Naive B cell (primary cell): ENCODE measurements at regions not wholly inside any gene's neighbourhood (a gene's known extent, or its start where the extent isn't known, plus 50 kb on each side); places are given as distances from the start of the nearest gene placed in this dataset.
A peak's percentile ranks its signal among the peaks of the same experiment; 100 is the strongest.

Experiments
- ATAC-seq, 2 donors: fragments of 150-1000 bp; cut with Tn5 transposase; 2 replicates each; pipeline ENCODE4 v1.10.0; 2021; ENCODE audit warnings: low read depth in 2 of 2, mild to moderate bottlenecking in 2 of 2, moderate library complexity in 2 of 2
- DNase-seq: peaks from one replicate; pipeline ENCODE4 v3.0.0; 2022
- H3K27ac Mint-ChIP-seq, 6 donors: one replicate each; pipeline ENCODE4 v1.8.0; 2020 to 2022; ENCODE audit warnings: mild to moderate bottlenecking in 6 of 6, mixed read lengths in 6 of 6, moderate library complexity in 5 of 6, inconsistent platforms in 2 of 6
- H3K27me3 Mint-ChIP-seq, 3 donors: one replicate each; pipeline ENCODE4 v1.8.0; 2021 to 2022; ENCODE audit warnings: mixed read lengths in 3 of 3, mild to moderate bottlenecking in 1 of 3
- H3K36me3 Mint-ChIP-seq, 2 donors: one replicate each; pipeline ENCODE4 v1.8.0; 2020 to 2022; ENCODE audit warnings: mixed read lengths in 2 of 2, inconsistent platforms in 1 of 2, mild to moderate bottlenecking in 1 of 2
- H3K4me1 Mint-ChIP-seq, 3 donors: one replicate each; pipeline ENCODE4 v1.8.0; 2020 to 2022; ENCODE audit warnings: mixed read lengths in 3 of 3, inconsistent platforms in 1 of 3, mild to moderate bottlenecking in 1 of 3, moderate library complexity in 1 of 3
- H3K4me3 Mint-ChIP-seq, 8 donors: one replicate each; pipeline ENCODE4 v1.8.0; 2020 to 2022; ENCODE audit warnings: mild to moderate bottlenecking in 8 of 8, mixed read lengths in 8 of 8, moderate library complexity in 8 of 8, inconsistent platforms in 2 of 8
- H3K9me3 Mint-ChIP-seq, 7 donors: one replicate each; pipeline ENCODE4 v1.8.0; 2020 to 2022; ENCODE audit warnings: mixed read lengths in 7 of 7, mild to moderate bottlenecking in 5 of 7, inconsistent platforms in 2 of 7, moderate library complexity in 1 of 7

DNA sequence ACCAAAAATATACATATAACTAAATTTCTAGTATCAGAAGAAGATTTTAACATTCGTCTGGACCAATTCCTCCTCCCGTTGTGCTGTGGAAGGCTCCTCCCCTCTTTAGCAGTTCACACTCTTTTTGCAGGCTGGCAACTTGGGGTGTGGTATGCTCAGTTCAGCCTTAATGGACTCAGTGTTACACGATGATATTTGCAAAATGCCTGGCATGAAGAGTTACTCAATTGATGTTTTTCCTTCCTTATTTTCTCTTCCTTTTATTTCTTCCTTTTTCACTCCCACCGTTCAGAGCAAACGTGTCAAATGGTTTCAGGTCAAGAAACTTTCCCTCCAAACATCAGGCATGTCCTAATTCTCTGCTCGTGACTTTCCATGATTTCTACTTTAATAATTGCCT is 248.3 kb downstream of the PHF14 start:
- Mint-ChIP-seq H3K36me3 (no peaks in the 10 kb centered on the region), H3K4me3 (no peak overlapping the region), H3K27me3 (no peaks in the 10 kb centered on the region), H3K27ac (peak overlapping the region in 1 of 6 donors; percentile 28), H3K4me1 (no peaks in the 10 kb centered on the region), H3K9me3 (peaks cover 0 to 7% (median 3%) of the 10 kb centered on the region in 7 donors)
- ATAC-seq: no peak
- DNase-seq: no peak

DNA sequence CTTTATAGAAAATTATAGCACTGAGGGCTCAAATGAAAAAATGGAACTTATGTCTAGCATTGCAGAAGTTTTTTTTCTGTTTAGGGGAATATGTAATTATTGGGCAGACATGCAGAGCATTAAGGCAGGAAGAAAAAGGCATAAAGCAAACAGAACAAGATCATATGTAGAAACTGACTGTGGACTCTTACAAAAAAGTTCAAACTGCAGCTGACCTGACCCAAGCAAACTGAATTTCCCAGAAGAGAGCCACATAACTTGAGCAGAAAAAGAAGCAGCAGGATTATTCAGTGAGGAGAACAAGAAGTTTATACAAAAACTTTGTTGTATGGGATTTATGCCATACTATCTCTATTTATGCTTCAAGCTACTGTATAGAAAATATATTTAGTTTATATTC is 250.9 kb downstream of the PHF14 start:
- no peak overlapping the region for H3K4me3 Mint-ChIP-seq
- no peak for ATAC-seq

DNA sequence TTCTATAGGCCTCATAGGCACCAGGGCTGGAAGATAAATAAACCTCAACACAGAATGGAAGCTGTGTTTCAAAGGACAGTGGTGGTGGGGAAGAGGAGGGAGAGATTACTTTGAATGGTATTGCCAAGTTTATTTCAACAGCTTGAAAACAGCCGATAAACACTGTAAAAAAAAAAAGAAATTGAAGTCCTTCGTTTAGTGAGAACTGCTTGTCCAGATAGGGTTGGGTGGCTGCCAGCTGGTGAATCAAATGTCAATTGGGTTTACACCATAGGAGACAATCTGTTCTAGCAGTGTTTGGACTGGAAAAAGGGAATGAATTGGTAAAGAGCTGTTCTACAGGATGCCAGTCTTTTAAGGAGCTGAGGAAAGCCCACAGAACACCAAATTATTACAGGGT is 254.8 kb downstream of the PHF14 start:
- H3K27me3 Mint-ChIP-seq: peaks cover 0 to 4% (median 0%) of the 10 kb centered on the region in 3 donors
- no peaks in the 10 kb centered on the region for H3K4me1 Mint-ChIP-seq
- no peaks in the 10 kb centered on the region for H3K9me3 Mint-ChIP-seq
- H3K4me3 Mint-ChIP-seq: no peak overlapping the region
- ATAC-seq: no peak
- H3K36me3 Mint-ChIP-seq: no peaks in the 10 kb centered on the region
- no peak for DNase-seq
- no peak overlapping the region for H3K27ac Mint-ChIP-seq

More for the DNA sequence above, 250.9 kb downstream of the PHF14 start:
- Mint-ChIP-seq H3K9me3 (peaks cover 0 to 3% (median 0%) of the 10 kb centered on the region in 7 donors), H3K27me3 (no peaks in the 10 kb centered on the region), H3K4me1 (no peaks in the 10 kb centered on the region), H3K27ac (no peak overlapping the region), H3K36me3 (no peaks in the 10 kb centered on the region)
- no peak for DNase-seq

DNA sequence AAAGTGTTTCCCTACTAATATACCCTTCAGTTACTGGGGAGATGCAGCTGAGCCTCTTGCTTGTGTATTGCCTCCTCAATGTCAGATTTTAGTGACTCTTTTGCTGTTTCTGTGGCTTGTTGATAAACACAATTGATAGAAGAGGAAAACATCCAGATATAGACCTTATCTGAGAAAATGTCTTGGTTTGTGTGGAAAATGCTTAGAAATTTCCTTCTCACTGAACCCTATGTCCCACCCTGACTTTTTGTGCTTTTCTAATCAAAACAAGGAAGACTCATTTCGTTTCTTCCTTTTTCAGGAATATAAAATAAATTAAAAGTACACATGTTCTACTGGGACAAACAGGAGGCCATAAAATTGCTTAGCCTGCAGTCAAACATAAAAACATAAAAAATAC is 257.5 kb downstream of the PHF14 start:
- ATAC-seq (no peak), DNase-seq (no peak)
- H3K4me1 Mint-ChIP-seq: no peaks in the 10 kb centered on the region
- H3K9me3 Mint-ChIP-seq: no peaks in the 10 kb centered on the region
- H3K27me3 Mint-ChIP-seq: peaks cover 0 to 4% (median 0%) of the 10 kb centered on the region in 3 donors
- H3K4me3 Mint-ChIP-seq: no peak overlapping the region
- no peaks in the 10 kb centered on the region for H3K36me3 Mint-ChIP-seq
- no peak overlapping the region for H3K27ac Mint-ChIP-seq

DNA sequence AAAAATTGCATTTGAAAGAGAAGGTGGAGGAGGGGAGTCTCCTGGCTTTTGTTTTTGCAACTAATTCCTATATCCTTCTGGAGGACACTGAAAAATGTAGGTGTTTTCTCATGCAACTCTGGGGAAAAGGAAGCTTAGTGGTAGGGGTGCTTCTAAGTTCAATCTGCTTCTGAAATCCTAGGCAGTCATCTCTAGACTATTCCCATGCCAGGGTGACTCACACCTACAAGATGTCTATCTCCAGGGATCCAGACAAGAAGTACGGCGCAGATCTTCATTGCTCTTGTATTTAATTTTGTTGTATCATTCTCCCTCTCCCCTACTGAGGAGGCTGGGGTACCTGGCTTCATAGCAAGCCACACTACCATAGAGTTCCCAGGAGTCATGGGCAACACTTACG is 258.8 kb downstream of the PHF14 start:
- no peak overlapping the region for H3K27ac Mint-ChIP-seq
- H3K4me3 Mint-ChIP-seq: no peak overlapping the region
- no peak for DNase-seq
- H3K9me3 Mint-ChIP-seq: no peaks in the 10 kb centered on the region
- H3K27me3 Mint-ChIP-seq: peaks cover 0 to 4% (median 0%) of the 10 kb centered on the region in 3 donors
- no peaks in the 10 kb centered on the region for H3K4me1 Mint-ChIP-seq
- no peak for ATAC-seq
- no peaks in the 10 kb centered on the region for H3K36me3 Mint-ChIP-seq

DNA sequence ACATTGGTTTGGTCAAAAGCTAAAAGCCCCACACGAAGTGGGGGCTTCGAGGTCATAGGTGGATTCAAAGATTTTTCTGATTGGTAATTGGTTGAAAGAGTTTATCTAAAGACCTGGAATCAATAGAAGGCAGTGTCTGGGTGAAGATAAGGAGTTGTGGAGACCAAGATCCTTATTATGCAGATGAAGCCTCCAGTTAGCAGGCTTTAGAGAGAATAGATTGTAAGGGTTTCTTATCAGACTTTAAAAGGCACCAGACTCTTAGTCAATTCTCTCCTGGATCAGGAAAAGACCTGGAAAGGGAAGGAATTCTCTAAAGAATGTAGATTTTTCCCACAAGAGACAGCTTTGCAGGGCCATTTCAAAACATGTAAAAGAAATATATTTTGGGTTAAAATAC is 260.2 kb downstream of the PHF14 start:
- H3K9me3 Mint-ChIP-seq: no peaks in the 10 kb centered on the region
- H3K4me1 Mint-ChIP-seq: no peaks in the 10 kb centered on the region
- no peak overlapping the region for H3K4me3 Mint-ChIP-seq
- H3K27me3 Mint-ChIP-seq: peaks cover 0 to 4% (median 0%) of the 10 kb centered on the region in 3 donors
- DNase-seq (no peak), ATAC-seq (no peak)
- H3K36me3 Mint-ChIP-seq: no peaks in the 10 kb centered on the region
- H3K27ac Mint-ChIP-seq: no peak overlapping the region

DNA sequence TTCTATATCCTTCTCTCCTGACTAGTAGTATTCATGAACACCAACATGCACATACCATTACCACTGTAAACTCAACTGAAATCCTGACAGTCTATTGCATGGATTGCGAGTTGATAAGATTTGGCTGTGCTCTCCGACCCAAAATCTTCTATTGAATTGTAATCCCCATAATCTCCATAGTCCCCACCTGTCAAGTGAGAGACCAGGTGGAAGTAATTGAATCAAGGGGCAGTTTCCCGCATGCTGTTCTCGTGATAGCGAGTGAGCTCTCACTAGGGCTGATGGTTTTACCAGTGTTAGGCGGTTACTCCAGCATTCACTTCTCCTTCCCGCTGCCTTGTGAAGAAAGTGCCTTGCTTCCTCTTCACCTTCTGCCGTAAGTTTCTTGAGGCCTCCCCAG is 261.8 kb downstream of the PHF14 start:
- Mint-ChIP-seq H3K4me3 (no peak overlapping the region), H3K4me1 (no peaks in the 10 kb centered on the region), H3K36me3 (no peaks in the 10 kb centered on the region), H3K27me3 (no peaks in the 10 kb centered on the region), H3K9me3 (no peaks in the 10 kb centered on the region), H3K27ac (no peak overlapping the region)
- DNase-seq (no peak), ATAC-seq (no peak)

DNA sequence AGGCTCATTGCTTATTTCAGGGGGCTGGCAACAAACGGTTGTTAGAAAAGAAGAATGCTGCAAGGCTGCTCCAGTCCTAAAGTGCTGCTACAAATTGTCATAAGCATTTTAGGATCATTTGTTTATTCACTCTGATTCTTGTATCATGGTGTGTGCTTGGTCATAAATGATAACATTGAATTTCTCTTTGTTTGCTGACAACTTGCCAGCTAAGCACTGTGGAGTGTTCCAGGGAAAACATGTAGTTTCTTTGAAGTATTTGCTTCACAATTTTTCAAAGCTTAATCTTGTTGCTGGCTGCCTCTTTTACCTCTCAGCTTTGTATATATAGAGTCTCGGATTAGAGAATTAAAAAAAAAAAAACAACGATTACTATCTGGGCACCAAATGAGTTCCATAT is 263.0 kb downstream of the PHF14 start:
- H3K4me1 Mint-ChIP-seq: no peaks in the 10 kb centered on the region
- H3K27ac Mint-ChIP-seq: no peak overlapping the region
- no peaks in the 10 kb centered on the region for H3K36me3 Mint-ChIP-seq
- no peak for DNase-seq
- no peak overlapping the region for H3K4me3 Mint-ChIP-seq
- H3K9me3 Mint-ChIP-seq: no peaks in the 10 kb centered on the region
- no peaks in the 10 kb centered on the region for H3K27me3 Mint-ChIP-seq
- no peak for ATAC-seq

DNA sequence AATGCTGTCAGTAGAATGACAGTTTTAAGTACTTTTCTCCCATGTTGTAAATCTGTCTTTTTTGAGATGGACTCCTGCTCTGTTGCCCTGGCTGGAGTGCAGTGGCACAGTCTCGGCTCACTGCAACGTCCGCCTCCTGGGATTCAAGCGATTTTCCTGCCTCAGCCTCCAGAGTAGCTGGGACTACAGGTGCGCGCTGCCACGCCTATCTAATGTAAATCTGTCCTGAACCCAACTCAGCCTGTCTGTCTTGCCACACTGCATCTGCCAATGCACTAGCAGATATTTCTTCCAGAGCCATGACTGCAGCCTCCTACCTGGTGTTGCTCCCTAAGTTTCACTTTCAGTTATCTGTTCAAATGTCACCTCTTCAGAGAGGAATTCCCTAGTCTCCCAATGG is 264.1 kb downstream of the PHF14 start:
- H3K36me3 Mint-ChIP-seq: no peaks in the 10 kb centered on the region
- H3K4me1 Mint-ChIP-seq: no peaks in the 10 kb centered on the region
- H3K9me3 Mint-ChIP-seq: no peaks in the 10 kb centered on the region
- ATAC-seq: no peak
- DNase-seq: no peak
- H3K27ac Mint-ChIP-seq: no peak overlapping the region
- no peaks in the 10 kb centered on the region for H3K27me3 Mint-ChIP-seq
- H3K4me3 Mint-ChIP-seq: no peak overlapping the region

DNA sequence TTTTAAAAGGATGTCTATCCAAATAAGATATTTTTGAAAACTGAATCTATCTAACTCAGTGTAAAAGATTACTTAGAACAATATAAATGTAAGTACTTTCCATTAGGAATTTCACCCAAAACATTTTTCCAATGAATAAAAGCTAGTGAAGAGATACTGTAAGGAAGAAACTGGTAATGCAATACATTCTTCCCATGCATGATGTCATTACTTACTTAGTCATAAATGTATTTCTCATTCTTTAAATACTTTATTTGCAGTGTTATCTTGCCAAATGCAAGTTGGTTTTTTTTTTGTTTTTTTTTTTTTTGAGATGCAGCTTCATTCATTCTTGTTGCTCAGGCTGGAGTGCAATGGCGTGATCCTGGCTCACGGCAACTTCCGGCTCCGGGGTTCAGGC is 265.6 kb downstream of the PHF14 start:
- Mint-ChIP-seq H3K27me3 (no peaks in the 10 kb centered on the region), H3K36me3 (no peaks in the 10 kb centered on the region), H3K9me3 (no peaks in the 10 kb centered on the region), H3K4me3 (no peak overlapping the region), H3K27ac (no peak overlapping the region), H3K4me1 (no peaks in the 10 kb centered on the region)
- ATAC-seq: no peak
- DNase-seq: no peak

DNA sequence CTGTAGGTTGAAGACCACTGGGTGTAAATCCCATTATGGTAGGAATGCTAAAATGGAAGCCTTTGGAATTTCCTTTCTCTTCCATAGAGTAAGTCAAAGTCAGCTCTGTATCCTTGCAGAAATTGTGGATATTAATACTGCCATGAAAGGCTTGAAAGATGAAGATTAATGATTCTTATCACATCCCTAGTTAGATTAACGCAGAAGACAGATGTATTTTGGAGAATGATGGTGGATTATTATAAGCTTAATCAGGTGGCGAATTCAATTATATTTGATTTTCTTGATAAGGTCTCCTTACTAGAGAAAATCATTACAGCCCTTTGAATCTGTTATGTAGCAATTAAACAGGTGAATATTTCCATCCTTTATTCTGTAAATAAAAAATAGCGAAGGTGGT is 270.1 kb downstream of the PHF14 start:
- Mint-ChIP-seq H3K27me3 (peaks cover 0 to 10% (median 0%) of the 10 kb centered on the region in 3 donors), H3K4me1 (no peaks in the 10 kb centered on the region), H3K4me3 (no peak overlapping the region), H3K9me3 (peaks cover 0 to 3% (median 0%) of the 10 kb centered on the region in 7 donors), H3K36me3 (no peaks in the 10 kb centered on the region), H3K27ac (no peak overlapping the region)
- ATAC-seq: no peak
- no peak for DNase-seq

DNA sequence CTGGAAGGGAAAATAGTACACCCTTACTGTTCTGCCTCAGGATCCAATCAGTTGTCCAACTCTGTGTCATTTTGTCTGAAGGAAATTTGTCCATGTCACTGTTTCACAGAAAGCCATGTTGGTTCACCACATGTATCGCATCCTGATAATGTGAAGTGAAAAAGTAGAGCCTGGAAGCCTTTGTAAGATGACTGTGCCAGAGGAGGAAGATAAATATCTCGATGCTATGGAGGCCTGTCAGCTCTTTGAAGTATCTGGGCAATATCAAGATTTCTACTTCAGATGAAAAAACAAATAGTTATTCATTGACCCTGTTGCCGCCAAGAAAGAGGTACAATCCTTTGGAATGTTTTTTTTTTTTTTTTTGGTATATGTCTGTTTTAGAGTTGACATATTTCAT is 270.5 kb downstream of the PHF14 start:
- no peaks in the 10 kb centered on the region for H3K36me3 Mint-ChIP-seq
- peaks cover 0 to 3% (median 0%) of the 10 kb centered on the region in 7 donors for H3K9me3 Mint-ChIP-seq
- no peak overlapping the region for H3K4me3 Mint-ChIP-seq
- ATAC-seq (no peak), DNase-seq (no peak)
- no peak overlapping the region for H3K27ac Mint-ChIP-seq
- peaks cover 0 to 10% (median 0%) of the 10 kb centered on the region in 3 donors for H3K27me3 Mint-ChIP-seq
- H3K4me1 Mint-ChIP-seq: no peaks in the 10 kb centered on the region

DNA sequence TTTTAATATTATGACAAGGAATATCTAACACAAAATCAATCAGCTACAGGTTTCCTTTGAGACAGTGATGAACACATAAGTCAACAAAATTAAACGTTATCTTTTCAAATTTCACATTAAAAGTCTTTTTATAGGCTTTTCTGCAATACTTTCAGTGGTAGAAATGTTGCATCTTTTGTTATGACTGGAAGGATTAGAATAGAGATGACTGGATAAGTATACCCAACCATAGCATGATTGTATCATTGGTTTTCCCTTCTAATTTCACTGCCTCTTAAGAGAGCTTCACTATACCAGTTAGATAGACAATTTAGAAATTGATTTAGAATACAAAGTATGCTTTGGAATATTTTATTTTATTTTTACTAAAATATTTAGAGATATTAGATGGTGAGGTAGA is 273.9 kb downstream of the PHF14 start:
- Mint-ChIP-seq H3K36me3 (no peaks in the 10 kb centered on the region), H3K4me3 (no peak overlapping the region), H3K27me3 (peaks cover 0 to 10% (median 0%) of the 10 kb centered on the region in 3 donors), H3K27ac (no peak overlapping the region), H3K9me3 (peaks cover 0 to 3% (median 0%) of the 10 kb centered on the region in 7 donors), H3K4me1 (no peaks in the 10 kb centered on the region)
- DNase-seq (no peak), ATAC-seq (no peak)

DNA sequence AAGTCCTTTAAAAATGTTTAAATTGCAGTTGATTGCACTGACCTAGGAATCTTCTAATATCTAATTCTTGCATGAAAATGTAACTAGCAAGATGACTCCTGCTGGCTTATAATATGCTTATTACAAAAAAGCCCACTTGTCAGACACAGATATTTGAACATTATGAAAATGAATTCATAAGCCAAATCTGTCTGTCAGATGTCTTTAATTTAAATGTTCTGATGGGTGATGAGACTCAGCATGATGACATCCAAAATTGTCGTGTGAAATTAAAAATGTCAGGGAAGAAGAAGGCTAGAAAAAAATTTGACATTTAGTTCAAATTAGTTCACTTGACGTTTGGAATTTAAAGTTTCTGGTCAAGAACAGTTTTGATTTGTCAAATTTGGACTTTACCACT is 277.8 kb downstream of the PHF14 start:
- H3K36me3 Mint-ChIP-seq: no peaks in the 10 kb centered on the region
- H3K27me3 Mint-ChIP-seq: no peaks in the 10 kb centered on the region
- DNase-seq (no peak), ATAC-seq (no peak)
- no peaks in the 10 kb centered on the region for H3K4me1 Mint-ChIP-seq
- peaks cover 0 to 2% (median 0%) of the 10 kb centered on the region in 7 donors for H3K9me3 Mint-ChIP-seq
- H3K27ac Mint-ChIP-seq: no peak overlapping the region
- H3K4me3 Mint-ChIP-seq: no peak overlapping the region

DNA sequence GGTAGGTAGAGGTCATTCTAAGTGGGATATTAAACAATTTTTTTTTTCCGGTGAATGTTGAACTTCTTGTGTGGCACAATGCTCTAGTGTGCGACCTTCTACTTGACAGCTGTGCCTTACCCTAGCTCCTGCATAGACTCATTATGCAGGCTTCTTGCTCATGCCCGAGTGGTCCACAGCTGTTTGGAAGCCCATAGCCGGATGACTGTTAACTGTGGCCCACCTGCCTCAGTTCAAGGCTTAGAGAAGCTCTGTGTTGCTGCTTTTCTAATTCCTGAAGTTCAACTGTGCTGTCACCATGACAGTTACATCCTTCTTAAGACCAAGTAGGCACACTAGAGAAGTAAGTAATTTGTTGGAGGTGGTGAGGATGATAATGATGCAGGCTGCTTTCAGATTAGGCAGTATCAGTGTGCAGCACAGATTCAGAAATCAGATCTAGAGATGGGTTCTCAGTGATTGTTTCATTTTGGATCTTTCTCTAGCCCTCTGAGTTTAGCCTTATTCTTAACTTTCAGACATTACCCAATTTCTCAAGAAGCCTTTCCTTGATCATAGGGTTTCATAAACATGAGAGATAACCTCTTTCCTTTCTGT is 278.4 kb downstream of the PHF14 start:
- no peak for DNase-seq
- Mint-ChIP-seq H3K4me3 (no peak overlapping the region), H3K4me1 (no peaks in the 10 kb centered on the region), H3K27ac (no peak overlapping the region), H3K27me3 (no peaks in the 10 kb centered on the region), H3K36me3 (no peaks in the 10 kb centered on the region), H3K9me3 (peaks cover 0 to 2% (median 0%) of the 10 kb centered on the region in 7 donors)
- ATAC-seq: no peak
